GM13976 (cell line): ENCODE measurements at regions not wholly inside any gene's neighbourhood (a gene's known extent, or its start where the extent isn't known, plus 50 kb on each side); places are given as distances from the start of the nearest gene placed in this dataset.

Experiments
- DNase-seq: peaks from one replicate; pipeline ENCODE4 v3.0.0; 2012; ENCODE audit warnings: low spot score
- in situ Hi-C: fragments of 300-500 bp; cut with MboI; formaldehyde crosslinking; loops from one replicate; pipeline ENCODE4 v1.12.0; 2022; ENCODE audit warnings: low sequenced_read_pairs, mixed read lengths, inconsistent platforms; ENCODE audit not compliant: unreplicated experiment
- TF ChIP-seq, protein P1 (sequence below): IDR thresholded peaks from 2 replicates; pipeline ENCODE4 v1.5.1; 2012; ENCODE audit warnings: borderline replicate concordance, mild to moderate bottlenecking; ENCODE audit not compliant: insufficient read depth; ENCODE audit errors: extremely low read depth, missing control alignments, control extremely low read depth

DNA sequence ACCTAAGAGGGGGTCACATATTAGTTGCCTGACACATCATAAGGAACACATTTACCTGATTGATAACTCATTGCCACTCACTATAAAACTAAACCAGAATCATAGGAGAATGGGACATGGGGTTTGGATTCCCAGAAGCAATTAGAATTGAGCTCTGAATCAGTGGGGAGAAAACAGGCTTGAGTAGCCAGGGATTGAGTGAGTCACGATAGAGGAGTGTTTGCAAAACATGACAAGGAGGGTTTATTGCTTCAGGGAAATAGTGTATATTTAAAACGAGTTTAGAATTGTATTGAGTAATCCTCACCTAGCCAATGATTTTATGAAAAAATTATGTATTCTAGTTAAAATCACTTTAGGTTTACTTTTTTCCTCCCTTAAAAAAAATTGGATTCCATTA is 101.1 kb upstream of the THRB start:
- TF ChIP-seq, protein P1, sequence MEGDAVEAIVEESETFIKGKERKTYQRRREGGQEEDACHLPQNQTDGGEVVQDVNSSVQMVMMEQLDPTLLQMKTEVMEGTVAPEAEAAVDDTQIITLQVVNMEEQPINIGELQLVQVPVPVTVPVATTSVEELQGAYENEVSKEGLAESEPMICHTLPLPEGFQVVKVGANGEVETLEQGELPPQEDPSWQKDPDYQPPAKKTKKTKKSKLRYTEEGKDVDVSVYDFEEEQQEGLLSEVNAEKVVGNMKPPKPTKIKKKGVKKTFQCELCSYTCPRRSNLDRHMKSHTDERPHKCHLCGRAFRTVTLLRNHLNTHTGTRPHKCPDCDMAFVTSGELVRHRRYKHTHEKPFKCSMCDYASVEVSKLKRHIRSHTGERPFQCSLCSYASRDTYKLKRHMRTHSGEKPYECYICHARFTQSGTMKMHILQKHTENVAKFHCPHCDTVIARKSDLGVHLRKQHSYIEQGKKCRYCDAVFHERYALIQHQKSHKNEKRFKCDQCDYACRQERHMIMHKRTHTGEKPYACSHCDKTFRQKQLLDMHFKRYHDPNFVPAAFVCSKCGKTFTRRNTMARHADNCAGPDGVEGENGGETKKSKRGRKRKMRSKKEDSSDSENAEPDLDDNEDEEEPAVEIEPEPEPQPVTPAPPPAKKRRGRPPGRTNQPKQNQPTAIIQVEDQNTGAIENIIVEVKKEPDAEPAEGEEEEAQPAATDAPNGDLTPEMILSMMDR = no peak
- in situ Hi-C loops = no loop called here

DNA sequence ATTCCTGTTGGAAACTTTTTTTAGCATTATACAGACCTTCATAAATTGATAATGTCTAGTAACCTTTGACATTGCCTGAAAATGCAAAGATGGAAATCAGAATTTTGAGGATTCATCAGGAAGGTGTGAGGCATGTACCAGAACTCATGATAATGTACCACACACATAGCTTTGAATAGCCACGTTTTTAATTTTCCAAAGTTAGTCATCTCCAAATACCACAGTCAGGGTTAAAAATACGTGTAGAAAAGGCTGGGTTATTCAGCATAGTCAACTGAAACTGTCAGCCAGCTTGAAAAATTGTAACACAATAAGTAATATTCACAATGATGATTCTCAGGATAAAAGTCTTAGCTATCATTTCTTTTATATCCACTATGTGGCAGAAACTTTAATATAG is 102.0 kb upstream of the THRB start:
- in situ Hi-C loops = no loop called here
- DNase-seq = no peak
- TF ChIP-seq, protein P1 = no peak

More for the DNA sequence above, 101.1 kb upstream of the THRB start:
- DNase-seq = no peak

DNA sequence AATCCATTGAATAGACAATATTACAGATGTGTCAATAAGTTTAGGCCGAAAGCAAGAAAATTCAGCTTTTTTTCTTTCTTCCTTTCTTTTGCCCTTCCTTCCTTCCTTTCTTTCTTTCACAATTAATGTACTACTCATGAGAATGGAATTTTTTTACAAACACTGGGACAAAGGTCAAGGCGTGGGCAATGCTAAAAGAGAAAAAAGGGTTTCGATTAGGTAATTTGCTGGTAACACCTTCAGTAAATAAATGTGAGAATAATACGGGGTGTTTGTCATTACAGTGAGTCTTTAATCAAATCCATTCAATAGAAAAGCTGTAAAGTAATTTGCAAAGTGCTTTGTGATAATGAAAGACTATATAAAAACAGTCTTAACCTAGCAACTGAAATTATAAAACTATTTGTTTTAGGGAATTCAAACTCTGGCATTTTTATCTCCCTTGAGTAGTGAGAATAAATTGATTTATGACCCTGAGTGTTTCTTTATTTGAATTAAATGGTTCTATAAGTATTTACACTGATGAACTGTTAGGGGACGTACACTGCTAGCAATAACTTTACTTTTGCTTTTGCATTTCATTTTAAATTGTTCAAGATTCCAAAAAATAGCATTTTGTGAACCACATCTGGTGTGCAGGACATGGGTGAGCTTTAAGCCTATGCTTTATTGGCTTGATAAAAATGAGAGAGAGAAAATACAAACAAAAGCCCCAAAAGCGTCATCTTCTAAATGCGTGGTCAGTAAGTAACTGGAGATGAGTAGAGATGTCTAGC is 104.2 kb upstream of the THRB start:
- in situ Hi-C loops = no loop called here
- DNase-seq = no peak
- TF ChIP-seq, protein P1 = no peak

DNA sequence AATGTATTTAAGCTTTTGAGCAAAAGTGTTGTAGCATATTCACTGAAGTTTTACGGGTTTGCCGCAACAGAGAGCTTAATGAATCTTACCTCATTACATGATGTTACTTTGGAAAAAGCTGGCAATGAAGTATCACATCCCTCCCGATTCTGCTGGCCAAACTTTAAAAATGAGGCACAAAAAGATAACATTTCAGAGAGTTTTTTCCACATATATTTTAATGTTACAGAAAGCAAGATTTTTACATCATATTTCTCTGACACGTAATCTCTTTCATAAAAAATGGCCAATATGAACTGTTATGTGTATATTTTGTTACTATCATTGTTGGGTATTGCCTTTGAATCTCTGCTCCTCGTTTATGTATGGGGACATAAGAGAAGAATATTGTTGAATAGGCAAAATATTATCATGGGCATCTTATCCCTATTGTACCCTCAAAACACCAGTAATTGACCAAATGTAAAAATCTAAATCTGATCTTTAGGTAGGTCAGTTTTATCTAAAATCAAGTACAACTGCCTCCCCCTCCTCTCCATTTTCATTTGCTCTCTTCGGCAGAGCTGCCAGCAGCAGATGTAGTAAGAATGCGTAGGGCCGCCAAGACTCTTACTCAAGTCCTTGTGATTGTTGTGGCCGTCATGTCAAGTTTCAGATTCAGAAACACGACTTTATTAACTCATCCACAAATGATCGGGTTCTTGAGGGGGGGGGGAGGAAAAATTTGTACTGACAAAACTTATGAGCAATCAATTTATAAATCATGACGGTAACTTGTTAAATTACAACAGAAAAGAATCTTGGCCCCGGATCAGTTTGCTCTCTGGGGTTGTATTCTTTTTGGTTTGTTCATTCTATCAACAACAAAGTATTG is 106.7 kb upstream of the THRB start:
- in situ Hi-C loops = no loop called here
- TF ChIP-seq, protein P1 = no peak
- no peak for DNase-seq

DNA sequence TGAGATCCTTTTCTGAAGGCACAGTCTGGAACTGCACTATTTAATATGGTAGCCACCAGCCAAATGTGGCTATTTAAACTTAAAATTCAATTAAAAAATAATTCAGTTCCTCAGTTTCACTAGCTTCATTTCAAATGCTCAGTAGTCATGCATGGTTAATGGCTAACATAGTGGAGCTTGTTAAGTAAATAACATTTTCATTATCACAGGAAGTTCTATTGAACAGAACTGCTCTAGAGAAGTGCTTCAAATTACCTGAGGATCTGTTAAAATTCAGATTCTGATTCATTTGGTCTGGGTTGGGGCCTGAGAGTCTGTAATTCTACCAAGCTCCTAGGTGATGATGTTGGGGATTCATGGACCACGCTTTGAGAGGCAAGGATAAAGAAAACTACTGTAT is 109.6 kb upstream of the THRB start:
- in situ Hi-C loops = no loop called here
- DNase-seq = no peak
- TF ChIP-seq, protein P1 = no peak

DNA sequence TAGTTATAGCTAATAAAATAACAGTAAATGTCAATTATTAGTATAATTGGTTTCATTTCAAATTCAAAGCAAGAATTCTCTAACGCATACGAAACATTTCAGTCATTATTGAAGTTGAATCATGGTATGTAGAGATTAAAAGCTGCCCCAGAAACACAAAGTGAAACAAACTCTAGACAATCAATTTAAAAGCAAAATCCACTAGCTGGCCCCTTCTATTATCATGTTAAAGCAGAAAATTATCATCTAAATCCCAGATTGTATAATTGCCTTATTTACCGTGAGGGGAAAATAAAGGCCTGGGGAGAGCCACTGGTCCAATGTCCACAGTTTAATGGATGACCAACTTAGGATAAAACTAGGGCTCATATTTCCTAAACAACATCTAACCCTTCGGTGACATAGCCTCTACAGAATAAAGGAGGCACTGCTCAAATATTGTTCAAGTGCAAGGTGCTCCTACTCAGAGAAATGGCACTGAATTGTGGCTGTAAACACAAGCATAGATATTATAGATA is 110.9 kb upstream of the THRB start:
- in situ Hi-C loops = no loop called here
- TF ChIP-seq, protein P1 = no peak
- no peak for DNase-seq
